Activated T-cell treated with anti-CD3 and anti-CD28 coated beads for 24 hours (primary cell): ENCODE measurements at regions not wholly inside any gene's neighbourhood (a gene's known extent, or its start where the extent isn't known, plus 50 kb on each side); places are given as distances from the start of the nearest gene placed in this dataset.

Source experiments
- DNase-seq: peaks from one replicate; pipeline ENCODE4 v3.0.0-alpha.2; 2020; ENCODE audit warnings: low read depth

DNA sequence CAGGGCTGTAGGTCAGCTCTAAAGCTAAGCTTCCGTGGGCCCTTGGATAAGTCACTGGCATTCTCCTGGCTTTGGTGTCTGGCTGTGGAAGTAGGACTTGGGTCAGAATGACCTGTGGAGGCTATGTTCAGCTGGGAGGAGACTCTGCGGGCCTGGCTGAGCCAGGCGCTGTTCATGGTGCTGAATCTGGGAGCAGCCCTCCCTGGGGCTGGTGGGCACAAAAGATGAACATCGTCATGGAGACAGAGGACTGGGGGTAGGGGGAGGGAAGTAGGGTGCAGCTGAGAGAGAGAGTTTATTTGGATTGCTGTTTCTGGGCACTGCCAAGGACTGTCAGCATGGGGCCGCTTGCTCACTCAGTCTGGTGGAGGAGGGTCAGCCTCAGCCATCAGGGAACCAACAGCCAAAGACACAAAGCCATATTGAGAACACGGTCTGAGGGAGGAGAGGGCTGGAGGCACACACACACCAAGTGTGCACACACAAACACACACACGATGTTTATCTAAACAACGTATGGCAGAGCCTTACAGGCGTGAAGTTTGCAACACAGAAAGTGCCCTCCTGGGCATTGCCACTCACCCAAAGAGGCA is 120.7 kb upstream of the LINGO1 start:
- DNase-seq, result no peak

DNA sequence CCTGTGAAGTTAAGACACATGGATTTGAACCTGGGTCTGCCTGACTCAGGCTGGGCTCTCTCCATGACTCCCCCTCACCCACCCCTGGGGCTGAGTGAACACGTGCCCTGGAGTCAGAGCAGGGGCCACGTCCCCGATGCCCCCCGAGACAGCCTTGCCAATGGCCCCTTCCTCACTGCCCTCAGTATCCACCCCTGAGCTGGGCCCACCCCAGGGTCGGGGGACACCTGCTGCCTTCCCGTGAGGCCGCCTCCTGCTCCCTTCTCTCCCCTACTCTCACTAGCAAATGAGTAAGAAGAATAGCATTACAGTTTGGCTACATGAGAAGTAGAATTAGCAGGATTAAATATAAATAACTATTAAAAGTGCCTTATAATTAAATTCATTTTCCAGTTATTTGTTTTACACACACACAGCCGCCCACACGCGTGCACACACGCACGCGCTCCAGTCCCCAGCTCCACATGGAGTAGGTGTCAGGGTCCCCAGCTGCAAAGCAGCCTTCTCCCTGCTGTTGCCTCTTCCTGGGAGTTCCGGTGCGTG is 117.4 kb upstream of the LINGO1 start:
- no peak for DNase-seq

DNA sequence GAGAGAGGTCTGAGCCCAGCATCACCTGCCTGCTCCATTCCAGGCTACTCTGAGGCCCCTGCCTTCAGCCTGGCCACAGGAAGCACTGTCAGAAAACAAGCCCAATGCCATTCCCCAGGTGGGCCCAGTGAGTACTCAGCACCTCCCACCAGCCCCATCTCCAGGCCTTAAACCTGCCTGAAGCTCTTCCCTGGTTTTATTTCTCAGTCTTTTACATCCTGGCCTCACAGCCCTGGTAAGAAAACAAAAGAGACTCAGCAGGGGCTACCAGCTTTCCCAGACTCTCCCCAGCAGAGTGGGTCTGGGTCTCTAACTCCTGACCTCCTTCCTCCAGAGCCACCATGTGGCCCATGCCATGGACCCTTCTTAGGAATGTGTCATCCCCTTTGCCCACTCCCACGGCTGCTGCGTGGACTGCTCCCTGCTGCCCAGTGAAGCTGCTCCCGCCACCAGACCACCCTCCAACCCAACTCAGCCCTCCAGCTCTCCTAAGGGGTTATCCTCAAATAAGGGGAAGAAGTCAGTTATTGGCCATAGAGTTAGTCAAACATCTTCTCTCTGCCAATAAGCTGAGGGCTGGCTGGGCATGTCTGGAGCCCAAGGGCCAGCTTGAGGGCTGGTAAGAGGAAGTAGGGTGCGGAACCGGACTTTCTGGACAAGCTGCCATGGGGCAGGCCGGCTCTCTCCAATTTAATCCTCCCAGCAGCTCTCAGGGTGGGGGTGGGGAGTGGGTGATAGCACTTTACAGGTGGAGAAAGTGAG is 116.7 kb upstream of the LINGO1 start:
- no peak for DNase-seq

DNA sequence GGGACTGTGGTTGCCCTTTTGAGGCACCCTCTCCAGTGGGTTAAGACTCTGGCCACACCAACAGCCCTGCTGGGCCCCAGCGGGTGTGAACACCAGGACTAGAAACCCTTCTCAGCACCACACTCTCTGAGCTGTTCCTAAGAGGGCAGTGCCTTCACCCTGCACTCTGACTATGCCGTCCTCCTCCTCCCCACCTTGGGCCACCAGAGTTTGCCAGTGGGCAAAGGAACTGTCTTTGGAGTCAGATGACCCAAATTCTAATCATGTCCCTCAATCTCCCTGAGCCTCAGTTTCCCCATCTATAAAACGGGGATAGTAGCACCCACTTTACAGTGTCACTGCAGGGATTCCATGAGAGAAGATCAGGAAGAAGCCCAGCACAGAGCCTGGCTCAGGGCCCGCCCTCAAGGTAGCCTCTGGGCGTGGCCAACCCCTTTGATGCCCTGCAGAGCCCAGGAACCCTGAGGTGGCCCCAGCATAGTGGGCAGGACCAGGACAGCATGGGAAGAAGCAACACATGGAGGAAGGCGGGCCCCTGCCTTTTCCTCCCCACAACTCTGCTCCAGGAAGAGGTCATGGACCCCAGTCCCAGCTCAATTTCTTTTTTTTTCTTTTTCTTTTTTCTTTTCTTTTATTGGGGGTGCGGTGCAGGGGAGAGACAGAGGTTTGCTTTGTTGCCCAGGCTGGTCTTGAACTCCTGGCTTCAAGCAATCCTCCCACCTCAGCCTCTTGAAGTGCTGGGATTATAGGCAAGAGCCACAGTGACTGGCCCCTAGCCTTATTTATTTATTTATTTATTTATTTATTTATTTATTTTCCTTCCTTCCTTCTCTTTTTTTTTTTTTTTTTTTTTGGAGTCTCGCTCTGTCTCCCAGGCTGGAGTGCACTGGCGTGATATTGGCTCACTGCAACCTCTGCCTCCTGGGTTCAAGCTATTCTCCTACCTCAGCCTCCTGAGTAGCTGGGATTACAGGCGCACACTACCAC is 115.7 kb upstream of the LINGO1 start:
- no peak for DNase-seq

DNA sequence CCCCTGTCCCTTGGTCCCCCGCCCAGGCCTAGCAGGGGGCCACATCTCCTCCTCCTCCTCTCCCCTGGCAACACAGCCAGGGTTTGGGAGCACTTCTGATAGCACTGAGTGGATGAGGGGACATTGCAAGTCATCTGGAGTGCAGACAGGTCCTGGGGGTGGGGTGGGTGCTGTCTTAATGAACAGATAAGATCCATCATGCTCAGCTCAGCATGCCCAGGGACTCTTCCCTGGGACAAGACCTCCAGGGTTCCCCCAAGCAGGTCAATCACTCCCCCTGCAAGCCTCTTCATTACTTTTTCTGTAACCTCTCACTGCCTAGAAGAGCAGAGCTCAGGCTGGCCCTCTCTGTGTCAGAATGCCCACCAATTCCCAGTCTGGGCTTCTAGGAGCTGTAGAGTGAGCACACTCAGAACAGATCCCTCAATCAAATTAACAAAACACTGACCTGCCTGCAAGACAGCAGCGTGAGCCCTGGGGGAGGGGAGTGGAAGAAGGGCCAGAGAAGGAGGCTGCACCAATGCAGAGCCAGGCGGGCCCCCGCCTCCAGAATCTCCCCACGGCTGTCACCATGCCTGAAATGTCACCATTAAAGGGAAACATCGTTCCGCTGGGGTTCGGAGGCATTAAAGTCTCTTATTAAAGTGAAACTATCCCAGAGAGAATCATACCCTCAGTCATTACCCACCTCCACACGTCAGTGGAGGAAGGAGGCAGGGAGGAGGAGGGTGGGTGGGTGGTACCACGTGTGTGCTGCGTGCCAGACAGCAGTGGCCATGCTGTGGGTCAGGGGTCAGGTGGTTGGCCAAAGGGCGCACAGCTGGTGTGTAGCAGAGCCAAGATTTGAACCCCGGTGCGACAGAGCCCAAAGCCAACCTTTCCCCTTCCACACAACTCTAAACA is 114.7 kb upstream of the LINGO1 start:
- DNase-seq, result no peak

DNA sequence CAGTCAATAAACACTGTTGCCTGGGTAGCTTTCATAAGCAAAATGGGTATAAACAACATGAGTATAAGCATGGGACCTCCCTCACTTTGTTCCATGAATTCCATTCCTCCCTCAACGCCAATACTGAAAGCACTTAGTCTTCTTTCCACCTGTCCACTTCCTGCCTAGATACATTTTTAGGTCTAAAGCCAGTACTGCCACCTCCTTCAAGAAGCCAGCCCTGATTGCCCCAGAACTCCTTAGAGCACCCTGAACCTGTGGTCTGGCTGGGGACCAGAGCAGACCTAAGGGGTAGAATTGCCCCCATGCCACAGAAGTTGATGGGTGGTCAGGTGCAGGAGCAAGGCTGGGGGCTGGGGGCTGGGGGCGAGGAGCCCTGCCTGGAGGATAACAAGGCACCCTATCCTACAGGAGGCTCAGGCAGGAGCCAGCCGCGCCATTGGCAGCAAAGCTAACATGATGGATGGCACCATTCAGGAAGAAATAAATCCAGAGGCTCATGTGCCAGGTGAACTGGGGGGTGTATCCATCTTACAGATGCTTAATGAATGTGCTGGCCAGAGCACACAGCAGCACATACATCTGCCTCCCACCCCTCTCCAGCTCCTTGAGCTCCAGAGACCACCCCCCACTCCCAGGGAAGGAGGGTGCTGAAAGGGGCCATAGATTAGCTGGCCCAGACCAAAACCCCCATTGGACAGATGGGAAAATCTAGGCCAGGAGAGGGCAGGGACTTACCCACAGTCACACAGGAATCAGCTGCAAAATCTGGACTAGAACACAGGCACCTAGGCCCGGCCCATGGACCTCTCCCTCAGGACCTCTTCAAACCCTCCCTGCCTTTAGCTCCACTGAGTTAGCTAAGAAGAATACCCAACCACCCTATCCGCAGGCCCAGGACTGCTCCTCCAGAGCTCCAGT is 113.8 kb upstream of the LINGO1 start:
- DNase-seq, result no peak

DNA sequence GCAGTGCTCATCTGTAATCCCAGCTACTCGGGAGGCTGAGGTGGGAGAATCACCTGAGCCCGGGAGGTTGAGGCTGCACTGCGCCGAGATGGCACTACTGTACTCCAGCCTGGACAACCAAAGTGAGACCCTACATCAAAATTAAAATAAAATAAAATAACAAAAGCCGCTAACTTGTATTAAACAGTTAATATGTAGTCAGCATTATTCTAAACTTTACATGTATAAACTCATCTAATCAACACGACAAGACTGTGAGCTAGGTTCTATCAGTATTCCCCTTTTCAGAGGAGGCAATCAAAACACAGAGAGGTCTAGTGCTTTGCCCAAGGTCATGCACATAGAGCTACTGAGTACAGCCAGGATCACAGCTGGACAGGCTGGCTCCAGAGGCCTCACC is 111.7 kb upstream of the LINGO1 start:
- no peak for DNase-seq

DNA sequence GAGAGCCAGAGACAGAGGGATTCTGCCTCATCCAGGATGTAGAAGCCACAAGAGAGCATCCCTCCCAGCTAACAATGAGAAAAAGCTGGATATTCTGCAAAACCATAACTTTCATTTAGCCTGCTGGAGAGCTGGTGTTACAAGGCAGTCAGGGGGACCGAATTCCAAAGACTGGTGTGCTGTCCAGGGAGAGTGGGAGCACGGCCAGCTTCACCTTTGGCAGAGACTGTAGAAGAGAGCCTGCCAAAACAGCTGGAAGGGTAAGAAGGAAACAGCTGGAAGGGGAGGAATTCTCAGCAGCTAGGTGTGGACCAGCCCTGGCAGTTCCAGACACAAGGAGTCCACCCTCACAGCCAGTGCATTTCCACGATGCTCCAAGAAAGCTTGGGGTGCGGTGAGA is 109.9 kb upstream of the LINGO1 start:
- no peak for DNase-seq

DNA sequence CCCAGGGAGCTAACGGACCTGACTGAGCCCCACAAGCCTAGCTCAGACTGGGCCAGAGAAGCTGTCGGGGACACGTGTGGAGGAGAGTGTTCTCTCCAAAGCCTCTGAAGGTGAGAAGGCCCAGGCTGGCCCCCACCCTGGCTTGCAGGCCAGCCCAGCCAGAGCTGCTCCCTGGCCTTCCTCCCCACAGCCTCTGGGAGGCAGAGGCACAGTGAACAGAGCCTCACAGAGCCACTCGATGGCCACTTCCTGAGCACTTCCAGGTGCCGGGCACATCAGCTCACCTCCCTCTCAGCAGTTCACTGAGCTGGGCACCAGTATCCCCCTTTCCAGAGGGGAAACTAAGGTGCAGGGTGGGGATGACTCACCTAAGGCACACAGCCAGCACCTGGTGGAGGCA is 109.4 kb upstream of the LINGO1 start:
- no peak for DNase-seq

DNA sequence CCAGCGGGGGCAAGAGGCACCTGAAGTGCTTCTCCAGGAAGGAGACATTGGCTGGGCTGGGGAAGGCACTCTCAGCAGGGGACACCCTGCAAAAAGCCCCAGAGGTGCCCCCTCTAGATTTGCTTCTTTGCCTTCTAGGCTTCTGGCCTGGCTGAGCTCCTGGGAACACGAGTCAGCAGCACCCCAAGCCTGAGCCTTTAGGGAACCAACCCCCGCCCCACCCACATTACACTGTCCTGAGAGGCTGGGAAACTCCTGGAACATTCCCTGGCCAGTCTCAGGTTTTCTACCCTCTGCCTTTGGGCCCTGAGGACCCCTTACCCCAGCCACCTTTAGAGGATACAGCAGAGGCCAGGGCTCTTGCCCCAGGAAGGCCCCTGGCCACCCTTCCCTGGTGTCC is 108.4 kb upstream of the LINGO1 start:
- no peak for DNase-seq

DNA sequence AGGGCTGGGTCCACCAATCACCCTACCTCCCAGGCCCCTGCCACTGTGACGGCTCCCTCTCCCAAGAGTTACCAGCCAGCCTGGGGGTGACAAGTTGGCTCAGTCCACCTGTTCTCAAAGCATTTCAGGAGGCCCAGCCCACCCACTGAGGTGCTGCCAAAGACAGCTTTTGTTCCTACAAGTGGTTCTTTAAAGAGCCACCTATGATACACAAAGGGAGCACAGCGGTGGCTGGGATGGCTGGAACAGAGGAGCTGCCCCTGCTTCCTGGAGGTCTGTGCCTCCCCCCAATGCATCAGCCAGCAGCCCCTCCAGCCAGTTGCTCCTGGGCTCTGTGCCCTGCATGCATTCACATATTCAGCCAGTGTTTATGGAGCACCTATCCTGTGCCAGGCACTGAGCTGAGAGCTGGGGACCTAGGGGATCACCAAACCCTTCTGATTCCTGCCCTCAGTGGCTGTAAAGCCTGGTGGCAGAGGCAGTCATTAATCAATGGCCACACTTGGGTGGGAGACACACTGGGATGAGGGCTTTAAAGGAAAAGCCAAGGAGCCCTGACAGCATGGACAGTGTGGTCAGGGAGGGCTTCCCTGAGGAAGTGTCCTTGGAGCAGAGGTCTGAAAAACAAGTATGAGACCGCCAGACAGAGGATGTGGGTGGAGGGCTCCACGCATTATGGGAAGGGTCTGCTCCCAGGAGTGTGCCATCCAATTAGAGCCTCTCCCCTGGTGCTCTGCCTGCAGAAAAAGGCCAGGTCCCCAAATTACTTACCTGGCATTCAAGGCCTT is 107.1 kb upstream of the LINGO1 start:
- DNase-seq, result no peak

DNA sequence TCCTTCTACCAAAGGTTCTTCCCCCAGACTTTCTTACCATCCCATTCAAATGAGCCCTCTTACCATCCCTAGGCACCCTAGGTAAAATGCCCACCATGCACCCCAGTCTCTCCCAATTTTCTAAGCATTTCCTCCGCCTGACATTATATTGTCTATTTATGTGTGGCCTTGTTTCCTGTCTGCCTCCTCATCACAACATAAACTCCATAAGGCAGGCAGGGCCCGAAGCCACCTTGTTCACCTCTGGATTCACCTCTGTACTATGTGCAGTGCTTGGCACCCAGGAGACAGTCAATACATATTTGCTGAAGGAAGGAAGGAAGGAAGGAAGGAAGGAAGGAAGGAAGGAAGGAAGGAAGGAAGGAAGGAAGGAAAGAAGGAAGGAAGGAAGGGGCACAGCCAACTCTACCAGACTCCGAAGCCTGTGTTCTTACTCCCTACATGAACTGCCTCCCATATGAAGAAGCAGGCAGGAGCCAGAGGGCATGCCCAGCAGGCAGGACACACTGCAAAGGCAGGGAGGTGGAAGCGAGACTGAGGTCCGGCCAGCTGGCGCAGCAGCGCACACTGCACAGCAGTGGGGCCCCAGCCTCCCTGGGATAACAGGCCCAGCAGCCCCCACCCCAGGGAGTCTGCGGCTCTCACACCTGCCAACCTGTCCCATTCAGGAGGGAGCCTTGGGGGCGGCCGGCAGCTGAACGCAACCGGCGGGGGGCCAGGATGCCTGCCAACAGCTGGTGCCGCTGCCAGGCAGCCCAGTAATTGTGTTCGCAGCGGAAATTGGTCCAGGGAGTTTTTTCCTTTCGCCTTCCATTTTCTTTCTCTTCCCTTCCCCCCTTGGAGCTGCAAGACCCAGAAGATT is 106.0 kb upstream of the LINGO1 start:
- DNase-seq, result no peak

DNA sequence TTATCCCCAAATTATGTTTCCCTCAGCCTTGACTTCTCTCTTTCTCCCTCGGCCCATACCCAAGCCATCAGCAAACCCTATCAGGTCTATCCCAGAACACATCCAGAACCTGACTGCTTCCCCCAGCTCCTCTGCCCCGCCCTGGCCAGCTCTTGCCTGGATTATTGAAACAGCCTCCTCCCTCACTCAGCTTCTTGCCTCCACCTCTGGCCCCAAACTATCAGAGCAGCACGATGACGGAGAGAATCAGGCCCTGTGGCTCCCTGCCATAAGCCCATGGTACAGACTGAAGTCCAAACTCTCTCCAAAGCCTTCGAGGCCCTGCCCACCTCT is 105.3 kb upstream of the LINGO1 start:
- DNase-seq, result no peak

DNA sequence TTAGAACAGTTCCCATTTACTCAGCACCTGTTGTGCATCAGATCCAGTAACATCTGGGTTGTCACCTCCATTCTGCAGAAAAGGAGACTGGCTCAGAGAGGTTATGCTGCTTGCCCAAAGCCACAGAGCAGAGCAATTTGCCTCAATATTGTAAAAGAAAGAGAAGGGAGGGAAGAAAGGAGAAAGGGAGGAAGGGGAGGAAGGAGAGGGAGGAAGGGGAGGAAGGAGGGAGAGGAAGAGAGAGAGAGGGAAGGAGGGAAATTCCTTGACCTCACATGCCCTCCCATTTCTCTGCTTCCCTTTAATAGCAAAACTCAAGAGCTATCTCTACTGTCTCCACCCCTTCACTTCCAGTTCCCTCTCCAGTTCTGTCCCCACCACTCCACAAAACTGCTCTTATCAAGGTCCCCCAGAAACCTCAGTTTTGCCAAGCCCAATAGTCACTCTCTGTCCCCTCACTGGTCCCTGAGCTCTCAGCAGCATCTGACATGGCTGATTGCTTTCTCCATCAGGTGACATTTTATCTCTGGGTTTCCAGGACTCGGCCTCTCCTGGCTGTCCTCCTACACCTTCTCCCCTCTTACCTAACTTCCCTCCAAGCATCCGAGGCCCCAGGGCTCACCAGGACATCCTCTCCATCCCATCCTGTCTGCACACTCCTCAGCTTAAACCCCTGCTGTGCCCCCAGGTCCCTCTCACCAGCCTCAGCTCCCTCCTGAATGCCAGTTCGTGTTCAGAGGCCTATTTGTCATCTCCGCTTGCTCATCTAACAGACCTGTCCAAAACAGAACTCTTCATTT is 104.7 kb upstream of the LINGO1 start:
- DNase-seq, result no peak

DNA sequence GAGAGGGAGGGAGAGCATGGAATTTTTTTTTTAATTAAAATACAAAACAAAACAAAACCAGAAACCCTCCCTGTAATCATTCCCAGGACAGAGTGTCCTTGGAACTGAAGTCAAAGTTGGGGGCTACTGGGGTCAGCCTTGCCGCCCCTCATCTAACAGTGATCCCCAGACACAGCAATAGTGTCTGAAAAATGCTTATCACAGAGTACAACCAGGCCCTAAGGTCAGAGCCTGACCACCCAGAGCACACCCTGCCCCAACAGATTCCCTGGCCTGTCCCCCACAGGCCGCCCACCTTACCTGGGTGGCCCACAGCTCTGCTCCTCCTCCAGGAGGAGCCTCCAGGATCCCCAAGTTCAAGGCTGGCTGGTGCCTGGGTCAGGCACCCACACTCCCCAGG is 101.6 kb upstream of the LINGO1 start:
- DNase-seq, result no peak

DNA sequence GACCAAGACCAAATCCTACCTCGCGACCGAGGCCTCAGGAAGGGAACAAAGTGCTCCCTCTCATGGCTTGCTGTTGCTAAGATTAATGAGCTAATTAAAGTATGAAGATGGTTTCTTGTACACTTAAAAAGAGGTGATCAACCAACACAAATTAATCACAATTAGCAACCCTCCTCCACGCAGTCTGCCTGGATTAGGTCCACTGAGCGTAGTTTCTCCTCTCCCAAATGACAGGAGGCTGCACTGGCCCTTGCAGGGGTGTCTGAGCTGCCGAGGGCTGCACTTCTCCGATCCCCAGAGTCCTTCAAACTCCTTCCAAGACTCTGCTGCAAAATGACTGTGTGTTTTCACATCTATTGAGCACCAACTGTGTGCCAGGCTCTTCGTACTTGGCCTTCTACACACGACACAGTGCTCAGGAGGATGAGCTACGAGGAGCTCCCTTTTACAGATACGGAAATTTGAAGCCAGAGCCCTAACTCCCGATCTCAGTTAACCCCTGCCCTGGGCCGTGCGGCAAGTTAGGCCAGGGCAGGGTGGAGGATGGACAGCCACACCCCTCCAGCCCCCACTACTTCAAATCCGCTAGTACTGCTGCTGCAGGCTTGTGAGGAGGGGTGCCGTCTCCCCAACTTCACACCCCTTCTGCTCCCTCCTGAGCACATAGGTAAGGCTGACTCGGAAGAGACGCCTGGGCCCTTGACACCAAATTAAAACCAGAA is 101.0 kb upstream of the LINGO1 start:
- no peak for DNase-seq
